Parathyroid adenoma (tissue), 2 donors: ENCODE measurements at regions not wholly inside any gene's neighbourhood (a gene's known extent, or its start where the extent isn't known, plus 50 kb on each side); places are given as distances from the start of the nearest gene placed in this dataset.

Experiments
- H2AFZ ChIP-seq: fragments of 300-600 bp; sonication (generic); one replicate; pipeline ENCODE4 v1.7.0; 2017; ENCODE audit warnings: antibody characterized with exemption, mild to moderate bottlenecking
- H3K27ac ChIP-seq: fragments of 300-600 bp; sonication (generic); one replicate; pipeline ENCODE4 v1.7.0; 2017
- H3K27me3 ChIP-seq: fragments of 300-600 bp; sonication (generic); one replicate; pipeline ENCODE4 v1.7.0; 2017; ENCODE audit warnings: low read length; ENCODE audit not compliant: control insufficient read depth, insufficient read depth
- H3K36me3 ChIP-seq: fragments of 300-600 bp; sonication (generic); one replicate; pipeline ENCODE4 v1.7.0; 2017; ENCODE audit warnings: low read length; ENCODE audit not compliant: control insufficient read depth, insufficient read depth
- H3K4me1 ChIP-seq: fragments of 300-600 bp; sonication (generic); one replicate; pipeline ENCODE4 v1.7.0; 2017; ENCODE audit warnings: control low read depth
- H3K4me2 ChIP-seq: fragments of 300-600 bp; sonication (generic); one replicate; pipeline ENCODE4 v1.7.0; 2017; ENCODE audit warnings: low read length
- H3K4me3 ChIP-seq: fragments of 300-600 bp; sonication (generic); one replicate; pipeline ENCODE4 v1.7.0; 2017; ENCODE audit warnings: low read depth, low read length
- H3K79me2 ChIP-seq: fragments of 300-600 bp; sonication (generic); one replicate; pipeline ENCODE4 v1.7.0; 2017; ENCODE audit warnings: control low read depth
- H3K9ac ChIP-seq: fragments of 300-600 bp; sonication (generic); one replicate; pipeline ENCODE4 v1.7.0; 2017; ENCODE audit warnings: mild to moderate bottlenecking
- H3K9me3 ChIP-seq: fragments of 300-600 bp; sonication (generic); one replicate; pipeline ENCODE4 v1.7.0; 2017; ENCODE audit warnings: low read length; ENCODE audit not compliant: control insufficient read depth
- TF ChIP-seq, protein P1 (sequence below): fragments of 300-600 bp; sonication (generic); IDR thresholded peaks from one replicate; pipeline ENCODE4 v1.7.0; 2017; ENCODE audit warnings: antibody characterized with exemption, mild to moderate bottlenecking
- donor health status: primary hyperparathyroidism.

DNA sequence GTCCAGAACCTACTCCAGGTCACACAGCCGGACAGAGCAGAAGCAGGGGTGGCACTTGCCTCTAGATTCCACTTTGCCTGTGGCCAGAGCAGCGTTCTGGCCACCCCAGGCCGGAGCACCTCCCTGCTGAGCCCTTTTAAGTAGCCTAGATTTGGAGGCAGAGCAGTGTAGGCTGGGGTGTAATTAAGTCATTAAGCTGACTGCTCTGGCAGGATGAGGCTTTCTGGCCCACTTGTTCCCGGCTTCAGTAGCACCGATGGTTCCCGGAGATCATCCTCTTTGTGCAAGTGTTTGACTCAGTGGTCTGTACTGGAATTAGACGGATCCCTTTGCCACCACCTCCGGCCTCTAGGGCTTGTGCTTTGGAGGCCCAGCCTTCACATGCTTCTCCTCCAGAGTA, 281.9 kb upstream of the ANKRD55 start:
- Histone ChIP-seq H3K4me3 (no peak overlapping the region), H3K9me3 (no peaks in the 10 kb centered on the region), H3K4me1 (peaks cover 46% of the 10 kb centered on the region), H2AFZ (peak overlapping the region; percentile 48), H3K79me2 (no peaks in the 10 kb centered on the region), H3K4me2 (no peak overlapping the region), H3K36me3 (no peaks in the 10 kb centered on the region), H3K27me3 (no peaks in the 10 kb centered on the region), H3K9ac (no peak overlapping the region), H3K27ac (no peak overlapping the region)
- TF ChIP-seq, protein P1, sequence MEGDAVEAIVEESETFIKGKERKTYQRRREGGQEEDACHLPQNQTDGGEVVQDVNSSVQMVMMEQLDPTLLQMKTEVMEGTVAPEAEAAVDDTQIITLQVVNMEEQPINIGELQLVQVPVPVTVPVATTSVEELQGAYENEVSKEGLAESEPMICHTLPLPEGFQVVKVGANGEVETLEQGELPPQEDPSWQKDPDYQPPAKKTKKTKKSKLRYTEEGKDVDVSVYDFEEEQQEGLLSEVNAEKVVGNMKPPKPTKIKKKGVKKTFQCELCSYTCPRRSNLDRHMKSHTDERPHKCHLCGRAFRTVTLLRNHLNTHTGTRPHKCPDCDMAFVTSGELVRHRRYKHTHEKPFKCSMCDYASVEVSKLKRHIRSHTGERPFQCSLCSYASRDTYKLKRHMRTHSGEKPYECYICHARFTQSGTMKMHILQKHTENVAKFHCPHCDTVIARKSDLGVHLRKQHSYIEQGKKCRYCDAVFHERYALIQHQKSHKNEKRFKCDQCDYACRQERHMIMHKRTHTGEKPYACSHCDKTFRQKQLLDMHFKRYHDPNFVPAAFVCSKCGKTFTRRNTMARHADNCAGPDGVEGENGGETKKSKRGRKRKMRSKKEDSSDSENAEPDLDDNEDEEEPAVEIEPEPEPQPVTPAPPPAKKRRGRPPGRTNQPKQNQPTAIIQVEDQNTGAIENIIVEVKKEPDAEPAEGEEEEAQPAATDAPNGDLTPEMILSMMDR: no peak

DNA sequence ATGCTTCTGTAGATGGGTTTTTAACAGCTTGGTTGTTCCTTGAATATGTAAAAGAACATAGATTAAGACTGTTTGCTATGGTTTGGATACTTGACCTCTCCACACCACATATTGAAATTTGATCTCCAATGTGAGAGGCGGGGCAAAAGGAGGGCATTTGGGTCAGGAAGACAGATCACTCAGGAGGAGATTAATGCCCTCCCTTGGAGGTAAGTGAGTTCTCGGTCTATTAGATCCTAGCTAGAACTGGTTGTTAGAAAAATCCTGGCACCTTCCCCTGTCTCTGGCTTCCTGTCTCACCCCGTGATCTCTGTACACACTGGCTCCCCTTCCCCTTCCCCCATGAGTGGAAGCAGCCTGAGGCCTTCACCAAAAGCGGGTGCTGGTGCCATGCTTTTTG, 281.1 kb upstream of the ANKRD55 start:
- Histone ChIP-seq H3K27me3 (no peaks in the 10 kb centered on the region), H3K79me2 (no peaks in the 10 kb centered on the region), H3K36me3 (no peaks in the 10 kb centered on the region), H3K27ac (no peak overlapping the region), H2AFZ (peak overlapping the region; percentile 40), H3K9me3 (no peaks in the 10 kb centered on the region), H3K4me2 (no peak overlapping the region), H3K9ac (no peak overlapping the region), H3K4me3 (no peak overlapping the region), H3K4me1 (peaks cover 39% of the 10 kb centered on the region)
- TF ChIP-seq, protein P1: no peak

DNA sequence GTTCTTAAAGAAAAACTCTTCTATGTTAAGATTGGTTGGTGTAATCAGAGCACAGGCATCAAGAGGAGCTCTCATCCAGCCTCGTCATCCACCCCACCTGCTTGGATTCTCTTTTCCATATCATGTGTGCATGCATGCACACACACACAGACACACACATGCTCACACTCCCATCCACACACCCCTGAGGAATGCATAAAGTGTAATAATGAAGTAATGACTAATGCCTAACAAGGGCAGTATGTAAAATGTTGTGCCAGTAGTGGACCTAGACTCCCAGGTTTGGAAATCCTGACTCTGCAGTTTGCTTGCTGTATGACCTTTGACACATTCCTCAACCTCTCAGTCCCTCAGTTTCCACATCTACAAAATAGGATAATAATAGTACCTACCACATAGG, 280.0 kb upstream of the ANKRD55 start:
- Histone ChIP-seq H3K27me3 (no peaks in the 10 kb centered on the region), H3K9ac (no peak overlapping the region), H3K4me1 (peaks cover 31% of the 10 kb centered on the region), H3K9me3 (no peaks in the 10 kb centered on the region), H3K79me2 (no peaks in the 10 kb centered on the region), H3K4me2 (no peak overlapping the region), H3K27ac (no peak overlapping the region), H3K36me3 (no peaks in the 10 kb centered on the region), H2AFZ (no peak overlapping the region), H3K4me3 (no peak overlapping the region)
- TF ChIP-seq, protein P1: no peak

DNA sequence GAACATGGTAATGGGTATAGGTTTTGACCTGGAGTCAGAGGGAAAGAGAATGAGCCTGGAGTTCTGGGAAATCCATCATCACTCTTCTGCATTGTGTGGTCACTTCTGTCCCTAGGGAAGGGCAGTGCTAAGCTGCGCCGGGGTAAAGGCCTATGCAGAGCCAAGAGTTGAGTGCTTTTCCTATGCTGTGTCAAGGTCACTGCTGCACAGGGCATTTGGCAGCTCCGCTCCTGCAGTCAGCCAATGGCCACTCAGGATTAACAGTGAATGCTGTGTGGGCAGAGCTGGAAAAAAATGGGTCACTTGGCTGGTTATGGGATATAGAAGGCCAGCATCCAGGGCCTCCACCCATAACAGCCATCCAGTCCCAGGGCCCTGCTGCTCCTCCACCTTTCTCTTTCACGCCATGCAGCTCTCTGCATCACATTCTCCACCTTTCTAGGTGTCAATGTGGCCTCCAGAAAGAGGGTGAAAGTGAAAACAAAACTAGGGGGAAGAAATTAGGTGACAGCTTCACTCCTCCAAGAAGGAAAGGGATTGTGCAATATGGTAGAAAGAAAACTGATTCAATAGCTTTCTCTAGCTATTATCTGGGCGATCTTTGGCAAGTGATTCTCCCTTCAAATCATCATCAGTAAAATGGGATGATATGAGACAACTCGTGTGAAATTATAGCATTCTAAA, 279.3 kb upstream of the ANKRD55 start:
- no peaks in the 10 kb centered on the region for H3K36me3 ChIP-seq
- no peaks in the 10 kb centered on the region for H3K27me3 ChIP-seq
- no peaks in the 10 kb centered on the region for H3K9me3 ChIP-seq
- no peaks in the 10 kb centered on the region for H3K79me2 ChIP-seq
- TF ChIP-seq, protein P1: no peak
- H2AFZ ChIP-seq: no peak overlapping the region
- no peak overlapping the region for H3K27ac ChIP-seq
- peaks cover 31% of the 10 kb centered on the region for H3K4me1 ChIP-seq
- no peak overlapping the region for H3K9ac ChIP-seq
- no peak overlapping the region for H3K4me2 ChIP-seq
- no peak overlapping the region for H3K4me3 ChIP-seq

DNA sequence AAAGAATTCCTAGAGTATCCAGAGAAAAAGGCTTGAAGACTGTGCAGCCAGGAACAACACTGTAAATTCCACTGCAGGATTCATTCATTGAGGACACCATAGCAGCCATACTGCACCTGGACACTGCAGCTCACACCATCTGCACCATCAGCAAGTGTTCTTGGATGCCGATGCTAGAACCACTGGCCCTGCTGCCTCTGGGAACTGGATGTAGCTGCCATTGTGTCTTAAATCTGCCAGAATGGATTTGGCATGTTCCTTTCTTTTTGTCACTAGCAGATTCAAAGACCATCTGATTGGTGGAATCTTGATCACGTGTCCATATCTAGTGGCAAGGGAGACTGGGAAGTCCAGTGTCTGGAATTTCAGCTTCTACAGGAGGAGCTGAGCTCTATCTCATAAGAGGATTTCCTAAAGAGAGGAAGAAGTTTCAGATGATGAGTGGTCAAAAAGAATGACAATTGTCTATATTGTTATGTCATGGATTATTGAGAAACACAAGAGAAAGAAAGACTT, 278.3 kb upstream of the ANKRD55 start:
- TF ChIP-seq, protein P1: no peak
- no peak overlapping the region for H3K4me2 ChIP-seq
- H2AFZ ChIP-seq: no peak overlapping the region
- H3K4me3 ChIP-seq: no peak overlapping the region
- H3K36me3 ChIP-seq: no peaks in the 10 kb centered on the region
- H3K27ac ChIP-seq: no peak overlapping the region
- no peaks in the 10 kb centered on the region for H3K27me3 ChIP-seq
- H3K9ac ChIP-seq: no peak overlapping the region
- H3K9me3 ChIP-seq: no peaks in the 10 kb centered on the region
- H3K4me1 ChIP-seq: peaks cover 23% of the 10 kb centered on the region
- H3K79me2 ChIP-seq: no peaks in the 10 kb centered on the region
